ENCODE measurements at regions not wholly inside any gene's neighbourhood (a gene's known extent, or its start where the extent isn't known, plus 50 kb on each side); places are given as distances from the start of the nearest gene placed in this dataset.
"Not testable (repeated sequence)": the region's sequence is repeated elsewhere in the genome, so short reads cannot be mapped to it uniquely, and the experiment has no call there.

- no peak for DNase-seq
- Mint-ChIP-seq H3K9me3 (no peaks in the 10 kb centered on the region), H3K27me3 (ENCODE audit: low read depth) (peaks cover 2% of the 10 kb centered on the region), H3K4me1 (ENCODE audit: low read depth) (no peaks in the 10 kb centered on the region), H3K36me3 (ENCODE audit: low read depth) (no peaks in the 10 kb centered on the region), H3K27ac (no peak overlapping the region), H3K4me3 (no peak overlapping the region)
- intact Hi-C loops (cut with micrococcal nuclease): no loop called here
- CTCF ChIA-PET: no interaction called here
These were observed 227.3 kb upstream of the NMUR2 start for GRCh38 chr5:152632360-152632759.

- CTCF ChIA-PET: no interaction called here
- Mint-ChIP-seq H3K4me3 (no peak overlapping the region), H3K4me1 (ENCODE audit: low read depth) (no peaks in the 10 kb centered on the region), H3K27me3 (ENCODE audit: low read depth) (peaks cover 2% of the 10 kb centered on the region), H3K36me3 (ENCODE audit: low read depth) (no peaks in the 10 kb centered on the region), H3K27ac (no peak overlapping the region), H3K9me3 (no peaks in the 10 kb centered on the region)
- intact Hi-C loops (cut with micrococcal nuclease): no loop called here
- no peak for DNase-seq
These were observed 229.5 kb upstream of the NMUR2 start for GRCh38 chr5:152634586-152634985.

- H3K36me3 Mint-ChIP-seq (ENCODE audit: low read depth): no peaks in the 10 kb centered on the region
- H3K27me3 Mint-ChIP-seq (ENCODE audit: low read depth): no peaks in the 10 kb centered on the region
- CTCF ChIA-PET: no interaction called here
- H3K4me3 Mint-ChIP-seq: no peak overlapping the region
- no peak for DNase-seq
- no peak overlapping the region for H3K27ac Mint-ChIP-seq
- no peaks in the 10 kb centered on the region for H3K4me1 Mint-ChIP-seq (ENCODE audit: low read depth)
- no peaks in the 10 kb centered on the region for H3K9me3 Mint-ChIP-seq
- intact Hi-C loops (cut with micrococcal nuclease): no loop called here
These were observed 234.0 kb upstream of the NMUR2 start for GRCh38 chr5:152638996-152639552.

- H3K4me1 Mint-ChIP-seq (ENCODE audit: low read depth): no peaks in the 10 kb centered on the region
- intact Hi-C loops (cut with micrococcal nuclease): no loop called here
- H3K4me3 Mint-ChIP-seq: no peak overlapping the region
- no peaks in the 10 kb centered on the region for H3K27me3 Mint-ChIP-seq (ENCODE audit: low read depth)
- H3K27ac Mint-ChIP-seq: no peak overlapping the region
- CTCF ChIA-PET: no interaction called here
- no peak for DNase-seq
- H3K36me3 Mint-ChIP-seq (ENCODE audit: low read depth): no peaks in the 10 kb centered on the region
- no peaks in the 10 kb centered on the region for H3K9me3 Mint-ChIP-seq
These were observed 237.1 kb upstream of the NMUR2 start for GRCh38 chr5:152641970-152642805.

GRCh38 chr5:152642880-152643279 is 237.8 kb upstream of the NMUR2 start:
- Mint-ChIP-seq H3K4me1 (ENCODE audit: low read depth) (no peaks in the 10 kb centered on the region), H3K27ac (no peak overlapping the region), H3K27me3 (ENCODE audit: low read depth) (no peaks in the 10 kb centered on the region), H3K4me3 (no peak overlapping the region), H3K36me3 (ENCODE audit: low read depth) (no peaks in the 10 kb centered on the region), H3K9me3 (no peaks in the 10 kb centered on the region)
- no peak for DNase-seq
- CTCF ChIA-PET: no interaction called here
- intact Hi-C loops (cut with micrococcal nuclease): no loop called here

- no peaks in the 10 kb centered on the region for H3K27me3 Mint-ChIP-seq (ENCODE audit: low read depth)
- CTCF ChIA-PET: no interaction called here
These were observed 239.1 kb upstream of the NMUR2 start for GRCh38 chr5:152644029-152644728.

GRCh38 chr5:152649609-152650008 is 244.5 kb upstream of the NMUR2 start:
- intact Hi-C loops (cut with micrococcal nuclease): no loop called here

More at GRCh38 chr5:152644029-152644728, 239.1 kb upstream of the NMUR2 start:
- no peak overlapping the region for H3K4me3 Mint-ChIP-seq
- H3K9me3 Mint-ChIP-seq: no peaks in the 10 kb centered on the region
- intact Hi-C loops (cut with micrococcal nuclease): no loop called here
- H3K27ac Mint-ChIP-seq: no peak overlapping the region
- no peaks in the 10 kb centered on the region for H3K4me1 Mint-ChIP-seq (ENCODE audit: low read depth)
- DNase-seq: no peak
- H3K36me3 Mint-ChIP-seq (ENCODE audit: low read depth): no peaks in the 10 kb centered on the region

GRCh38 chr5:152650413-152650812 is 245.3 kb upstream of the NMUR2 start:
- no peak overlapping the region for H3K27ac Mint-ChIP-seq
- no peaks in the 10 kb centered on the region for H3K36me3 Mint-ChIP-seq (ENCODE audit: low read depth)
- CTCF ChIA-PET: no interaction called here
- no peaks in the 10 kb centered on the region for H3K4me1 Mint-ChIP-seq (ENCODE audit: low read depth)
- H3K9me3 Mint-ChIP-seq: no peaks in the 10 kb centered on the region
- H3K27me3 Mint-ChIP-seq (ENCODE audit: low read depth): no peaks in the 10 kb centered on the region
- no peak for DNase-seq
- no peak overlapping the region for H3K4me3 Mint-ChIP-seq
- intact Hi-C loops (cut with micrococcal nuclease): no loop called here

More at GRCh38 chr5:152649609-152650008, 244.5 kb upstream of the NMUR2 start:
- Mint-ChIP-seq H3K27me3 (ENCODE audit: low read depth) (no peaks in the 10 kb centered on the region), H3K4me1 (ENCODE audit: low read depth) (no peaks in the 10 kb centered on the region), H3K27ac (no peak overlapping the region), H3K9me3 (no peaks in the 10 kb centered on the region), H3K36me3 (ENCODE audit: low read depth) (no peaks in the 10 kb centered on the region), H3K4me3 (no peak overlapping the region)
- no peak for DNase-seq
- CTCF ChIA-PET: no interaction called here

GRCh38 chr5:152659470-152659869 is 254.4 kb upstream of the NMUR2 start:
- H3K27me3 Mint-ChIP-seq (ENCODE audit: low read depth); intact Hi-C loops (cut with micrococcal nuclease); H3K36me3 Mint-ChIP-seq (ENCODE audit: low read depth); CTCF ChIA-PET; H3K4me3 Mint-ChIP-seq; DNase-seq; H3K4me1 Mint-ChIP-seq (ENCODE audit: low read depth); H3K27ac Mint-ChIP-seq; H3K9me3 Mint-ChIP-seq: not testable (repeated sequence)

- no peak overlapping the region for H3K27ac Mint-ChIP-seq
- no peaks in the 10 kb centered on the region for H3K27me3 Mint-ChIP-seq (ENCODE audit: low read depth)
- DNase-seq: no peak
- intact Hi-C loops (cut with micrococcal nuclease): no loop called here
- H3K36me3 Mint-ChIP-seq (ENCODE audit: low read depth): no peaks in the 10 kb centered on the region
- no peaks in the 10 kb centered on the region for H3K4me1 Mint-ChIP-seq (ENCODE audit: low read depth)
- CTCF ChIA-PET: no interaction called here
- no peaks in the 10 kb centered on the region for H3K9me3 Mint-ChIP-seq
- H3K4me3 Mint-ChIP-seq: no peak overlapping the region
These were observed 268.5 kb upstream of the NMUR2 start for GRCh38 chr5:152673601-152674000.

GRCh38 chr5:152674403-152674802 is 269.3 kb upstream of the NMUR2 start:
- no peaks in the 10 kb centered on the region for H3K27me3 Mint-ChIP-seq (ENCODE audit: low read depth)
- no peaks in the 10 kb centered on the region for H3K4me1 Mint-ChIP-seq (ENCODE audit: low read depth)
- intact Hi-C loops (cut with micrococcal nuclease): no loop called here
- H3K36me3 Mint-ChIP-seq (ENCODE audit: low read depth): no peaks in the 10 kb centered on the region
- H3K9me3 Mint-ChIP-seq: no peaks in the 10 kb centered on the region
- CTCF ChIA-PET: no interaction called here
- H3K27ac Mint-ChIP-seq: no peak overlapping the region
- no peak for DNase-seq
- no peak overlapping the region for H3K4me3 Mint-ChIP-seq

- Mint-ChIP-seq H3K4me3 (no peak overlapping the region), H3K9me3 (peaks cover 2% of the 10 kb centered on the region), H3K4me1 (ENCODE audit: low read depth) (no peaks in the 10 kb centered on the region), H3K36me3 (ENCODE audit: low read depth) (no peaks in the 10 kb centered on the region), H3K27ac (no peak overlapping the region), H3K27me3 (ENCODE audit: low read depth) (no peaks in the 10 kb centered on the region)
- intact Hi-C loops (cut with micrococcal nuclease): no loop called here
- CTCF ChIA-PET: no interaction called here
- DNase-seq: no peak
These were observed 271.1 kb upstream of the NMUR2 start for GRCh38 chr5:152676196-152676595.

- CTCF ChIA-PET: interaction anchor here (0.6 to 0.7 kb wide), 2 partner anchors 10 to 151 kb away, joined by 3 read pairs; no protein-coding TSS in a partner anchor
- H3K27ac Mint-ChIP-seq: no peak overlapping the region
- no peak for DNase-seq
- intact Hi-C loops (cut with micrococcal nuclease): no loop called here
- no peaks in the 10 kb centered on the region for H3K36me3 Mint-ChIP-seq (ENCODE audit: low read depth)
- H3K27me3 Mint-ChIP-seq (ENCODE audit: low read depth): no peaks in the 10 kb centered on the region
- no peaks in the 10 kb centered on the region for H3K4me1 Mint-ChIP-seq (ENCODE audit: low read depth)
- no peak overlapping the region for H3K4me3 Mint-ChIP-seq
- H3K9me3 Mint-ChIP-seq: peaks cover 12% of the 10 kb centered on the region
These were observed 278.1 kb upstream of the NMUR2 start for GRCh38 chr5:152683205-152683604.

Data from activated naive CD4-positive, alpha-beta T cell treated with anti-CD3 and anti-CD28 coated beads for 36 hours (primary cell).